ENCODE measurements at regions not wholly inside any gene's neighbourhood (a gene's known extent, or its start where the extent isn't known, plus 50 kb on each side); places are given as distances from the start of the nearest gene placed in this dataset.
"Not testable (repeated sequence)": the region's sequence is repeated elsewhere in the genome, so short reads cannot be mapped to it uniquely, and the experiment has no call there.

DNA sequence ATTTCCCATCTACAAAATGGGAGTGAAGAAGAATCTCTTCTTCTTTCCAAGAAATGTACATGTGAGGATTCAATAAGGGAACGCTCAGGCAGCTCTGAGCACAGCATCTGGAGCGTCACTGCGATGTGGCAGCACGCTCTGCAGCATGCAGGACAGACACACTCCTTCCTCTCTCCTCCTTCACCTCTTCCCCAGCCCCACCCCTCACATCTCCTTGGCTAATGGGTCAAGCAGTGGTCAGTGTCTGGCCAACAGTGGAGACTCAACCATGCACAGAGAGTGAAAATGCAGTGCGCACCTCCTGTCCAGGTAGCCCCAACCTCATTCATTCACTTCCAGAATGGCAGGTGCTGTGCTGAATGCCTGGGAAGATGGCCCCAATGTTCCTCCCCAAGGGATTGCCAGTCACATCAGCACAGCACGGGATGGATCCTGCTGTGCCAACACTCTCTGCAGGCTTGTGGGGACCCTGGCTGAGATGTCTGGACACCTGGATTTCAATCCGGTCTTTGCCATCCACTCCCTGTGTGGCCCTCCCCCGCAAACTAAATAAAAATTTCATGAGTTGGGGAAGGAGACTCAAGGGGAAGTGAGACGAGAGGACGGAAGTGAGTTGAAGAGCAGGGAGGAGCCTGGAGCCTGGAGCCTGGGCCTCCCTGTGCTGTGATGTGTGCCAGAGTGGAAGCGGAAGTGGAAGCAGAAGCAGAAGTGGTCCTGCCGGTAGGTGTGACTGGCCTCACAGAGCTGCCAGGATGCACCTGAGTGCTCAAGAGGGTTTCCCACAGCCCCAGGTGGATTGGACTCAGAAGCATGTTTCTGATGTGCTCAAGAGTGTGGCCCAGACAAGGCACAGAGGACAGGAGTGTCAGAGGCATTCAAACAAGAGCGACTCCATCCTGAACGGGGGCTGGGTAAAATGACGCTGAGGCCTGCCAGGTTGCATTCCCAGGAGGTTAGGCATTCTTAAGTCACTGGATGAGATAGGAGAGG is 163.9 kb downstream of the SMAD6 start:
- no peak for DNase-seq (ENCODE audit: low spot score)

DNA sequence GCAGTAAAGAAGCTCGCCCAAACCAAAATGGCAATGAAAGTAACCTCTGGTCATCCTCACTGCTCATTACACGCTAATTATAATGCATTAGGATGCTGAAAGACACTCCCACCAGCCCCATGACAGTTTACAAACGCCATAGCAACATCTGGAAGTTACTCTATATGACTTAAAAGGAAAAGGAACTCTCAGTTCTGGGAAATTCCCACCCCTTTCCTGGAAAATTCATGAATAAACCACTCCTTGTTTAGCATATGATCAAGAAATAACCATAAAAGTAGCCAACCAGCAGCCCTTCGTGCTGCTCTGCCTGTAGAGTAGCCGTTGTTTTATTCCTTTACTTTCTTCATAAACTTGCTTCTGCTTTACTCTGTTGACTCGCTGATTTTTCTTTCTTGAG is 164.6 kb downstream of the SMAD6 start:
- no peak for DNase-seq (ENCODE audit: low spot score)

DNA sequence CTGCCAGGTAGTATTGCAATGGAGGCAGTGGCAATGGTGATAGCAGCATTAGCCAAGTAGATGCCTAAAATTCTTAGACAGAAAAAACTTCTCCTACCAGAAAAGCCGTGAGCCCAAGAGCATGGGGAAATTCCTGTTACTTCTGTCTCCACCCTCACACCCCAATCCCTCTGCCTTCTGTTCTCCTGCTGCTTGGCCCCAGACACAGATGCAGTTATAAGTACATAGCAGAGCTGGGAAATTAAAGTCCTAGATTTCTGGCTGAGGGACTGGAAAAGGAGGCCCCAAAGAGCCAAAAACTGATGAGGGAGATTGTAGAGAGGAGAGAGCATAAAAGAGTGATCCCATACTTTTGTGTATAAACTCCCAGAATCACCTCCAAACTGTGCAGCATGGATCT is 166.9 kb downstream of the SMAD6 start:
- no peak for DNase-seq (ENCODE audit: low spot score)

DNA sequence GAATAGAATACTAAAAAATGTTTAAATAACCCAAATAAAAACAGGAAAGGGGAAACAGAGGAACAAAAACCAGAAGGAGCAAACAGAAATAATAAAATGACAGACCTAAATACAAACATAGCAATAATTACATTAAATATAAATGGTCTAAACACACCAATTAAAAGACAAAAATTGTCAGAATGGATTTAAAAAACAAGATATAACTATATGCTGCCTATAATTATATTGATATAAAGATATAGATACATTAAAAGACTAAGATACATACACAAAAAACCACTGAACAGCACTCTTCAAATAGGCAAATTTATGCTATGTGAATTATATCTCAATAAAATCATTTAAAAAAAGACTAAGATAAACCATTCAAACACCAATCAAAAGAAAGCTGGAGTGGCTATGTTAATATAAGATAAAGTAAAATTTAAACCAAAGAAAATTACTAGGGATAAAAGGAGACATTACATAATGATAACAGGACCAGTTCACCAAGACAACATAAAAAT is 168.9 kb downstream of the SMAD6 start:
- no peak for DNase-seq (ENCODE audit: low spot score)

DNA sequence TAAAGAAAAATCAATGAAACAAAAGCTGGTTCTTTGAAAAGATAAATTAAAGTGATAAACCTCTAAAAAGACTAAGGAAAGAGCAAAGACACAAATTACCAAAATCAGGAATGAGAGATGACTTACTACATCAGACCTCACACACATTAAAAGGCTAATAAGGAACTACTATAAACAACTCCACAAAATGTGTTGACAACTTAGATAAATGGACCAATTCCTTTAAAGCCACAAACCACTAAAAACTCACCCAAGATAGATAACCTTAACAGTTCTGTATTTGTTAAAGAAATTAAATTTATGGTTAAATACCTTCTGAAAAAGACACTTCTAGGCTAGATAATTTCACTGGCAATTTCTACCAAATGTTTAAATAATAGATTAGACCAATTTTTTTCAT is 170.4 kb downstream of the SMAD6 start:
- no peak for DNase-seq (ENCODE audit: low spot score)

DNA sequence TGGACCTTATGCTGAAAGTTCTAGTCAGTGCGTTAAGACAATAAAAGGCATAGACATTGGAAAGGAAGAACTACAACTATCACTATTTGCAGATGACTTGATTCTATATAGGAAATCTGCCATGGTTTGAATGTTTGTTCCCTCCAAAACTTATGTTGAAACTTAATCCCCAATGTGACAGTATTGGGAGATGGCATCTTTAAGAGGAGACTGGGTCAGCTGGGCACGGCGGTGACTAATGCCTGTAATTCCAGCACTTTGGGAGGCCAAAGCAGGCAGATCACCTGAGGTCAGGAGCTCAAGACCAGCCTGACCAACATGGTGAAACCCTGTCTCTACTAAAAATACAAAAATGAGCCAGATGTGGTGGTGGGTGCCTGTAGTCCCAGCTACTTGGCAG is 171.3 kb downstream of the SMAD6 start:
- not testable (repeated sequence) for DNase-seq (ENCODE audit: low spot score)

DNA sequence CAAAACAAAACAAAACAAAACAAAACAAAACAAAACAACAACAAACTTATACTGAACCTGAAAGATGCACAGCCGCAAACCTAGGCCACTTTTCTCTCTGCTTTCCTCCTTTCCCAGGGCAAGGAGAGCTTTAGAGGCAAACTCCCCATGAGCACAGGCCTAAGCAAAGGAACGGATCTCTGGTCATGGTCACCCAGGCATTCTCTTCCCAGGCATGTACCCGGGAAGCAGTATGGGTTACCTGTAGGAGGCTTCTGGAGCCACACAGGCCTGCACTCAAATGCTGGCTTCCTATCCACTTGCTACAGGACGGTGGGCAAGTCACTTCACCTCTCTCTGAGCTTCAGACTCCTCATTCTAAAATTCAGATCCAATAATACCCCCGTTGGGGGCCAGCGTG is 171.8 kb downstream of the SMAD6 start:
- no peak for DNase-seq (ENCODE audit: low spot score)

DNA sequence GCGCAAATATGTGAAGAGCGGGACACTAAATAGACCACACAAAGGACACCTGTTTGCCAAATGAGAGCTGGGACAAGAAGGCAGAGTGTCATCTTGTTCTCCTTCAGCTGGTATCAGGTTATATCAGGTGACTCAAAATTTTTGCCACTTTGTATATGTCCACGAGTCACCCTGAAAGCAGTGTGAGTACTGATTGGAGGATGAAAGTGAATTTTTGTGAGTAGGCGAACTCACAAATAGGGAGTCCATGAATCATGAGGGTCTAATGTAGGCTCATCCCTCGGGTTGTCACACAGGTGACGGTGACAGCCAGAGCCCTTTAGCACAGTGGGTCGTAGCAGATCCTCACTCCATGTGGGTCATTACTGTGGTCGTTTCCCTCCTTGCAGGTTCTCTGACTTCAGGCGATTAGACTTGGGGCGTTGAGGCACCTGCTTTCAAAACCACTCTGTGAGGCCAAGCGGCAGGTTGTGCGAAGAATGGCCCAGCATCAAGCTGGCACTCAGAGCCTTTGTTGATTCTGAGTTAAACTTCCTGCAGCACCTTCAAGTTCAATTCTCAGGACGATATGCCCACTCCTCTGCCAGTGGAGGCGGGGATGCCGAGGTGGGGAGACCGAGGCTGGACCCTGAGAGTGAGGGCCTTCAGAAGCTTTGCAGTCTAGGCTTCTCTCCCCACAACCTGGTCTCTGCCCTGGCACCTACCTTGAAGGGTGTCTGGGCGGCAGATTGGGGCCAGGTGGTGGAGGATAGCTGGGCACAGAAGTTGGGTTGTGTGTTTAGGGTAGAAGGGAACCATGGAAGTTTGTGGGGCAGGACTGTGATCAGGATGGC is 173.8 kb downstream of the SMAD6 start:
- no peak for DNase-seq (ENCODE audit: low spot score)

DNA sequence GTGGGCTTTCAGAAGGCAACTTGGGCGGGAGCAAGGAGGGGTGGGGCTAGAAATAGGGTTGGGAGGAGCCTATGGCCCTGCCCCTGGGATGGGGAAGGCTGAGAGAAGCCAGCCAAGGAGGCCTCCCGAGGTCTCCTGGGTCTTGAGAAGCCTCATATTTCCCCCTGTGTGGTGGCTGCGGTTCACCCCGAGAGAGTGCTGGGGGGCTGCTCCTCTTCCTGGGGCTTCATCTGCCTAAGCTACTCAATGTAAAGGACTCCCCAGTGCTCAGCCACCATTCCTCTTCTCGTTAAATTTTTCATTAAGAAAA is 174.3 kb downstream of the SMAD6 start:
- no peak for DNase-seq (ENCODE audit: low spot score)

DNA sequence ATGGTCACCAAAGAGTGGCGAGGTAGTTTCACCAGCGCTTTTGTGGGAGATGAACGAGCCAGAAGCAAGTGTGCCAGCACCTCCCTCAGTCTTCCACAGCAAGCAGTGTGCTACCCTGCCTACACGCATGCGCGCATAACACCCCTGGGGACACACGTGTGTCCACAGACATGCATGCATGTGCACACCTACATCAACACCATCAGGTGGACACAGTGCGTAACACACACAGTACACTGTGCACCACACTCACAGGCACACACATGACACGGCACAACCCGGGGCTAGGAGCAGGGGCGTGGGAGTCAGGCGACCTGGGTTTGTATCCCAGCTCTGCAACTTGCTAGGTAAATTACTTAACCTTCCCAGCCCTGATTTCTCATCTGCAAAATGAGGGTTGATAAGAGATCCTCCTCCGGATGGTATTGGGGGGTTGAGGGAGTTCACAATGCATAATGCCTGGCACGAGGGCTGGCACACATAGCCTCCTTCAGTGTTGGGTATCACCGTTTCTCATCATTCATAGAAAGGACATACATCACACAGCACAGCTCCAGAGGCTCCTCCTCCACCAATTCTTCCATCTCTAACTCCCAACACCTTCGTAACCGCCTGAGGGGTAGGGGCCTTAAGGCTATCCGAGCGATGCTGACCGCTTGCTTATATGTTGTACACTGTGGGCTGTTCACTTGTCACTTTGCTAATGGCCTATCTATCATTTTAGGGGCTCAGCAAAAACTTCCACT is 174.9 kb downstream of the SMAD6 start:
- no peak for DNase-seq (ENCODE audit: low spot score)

DNA sequence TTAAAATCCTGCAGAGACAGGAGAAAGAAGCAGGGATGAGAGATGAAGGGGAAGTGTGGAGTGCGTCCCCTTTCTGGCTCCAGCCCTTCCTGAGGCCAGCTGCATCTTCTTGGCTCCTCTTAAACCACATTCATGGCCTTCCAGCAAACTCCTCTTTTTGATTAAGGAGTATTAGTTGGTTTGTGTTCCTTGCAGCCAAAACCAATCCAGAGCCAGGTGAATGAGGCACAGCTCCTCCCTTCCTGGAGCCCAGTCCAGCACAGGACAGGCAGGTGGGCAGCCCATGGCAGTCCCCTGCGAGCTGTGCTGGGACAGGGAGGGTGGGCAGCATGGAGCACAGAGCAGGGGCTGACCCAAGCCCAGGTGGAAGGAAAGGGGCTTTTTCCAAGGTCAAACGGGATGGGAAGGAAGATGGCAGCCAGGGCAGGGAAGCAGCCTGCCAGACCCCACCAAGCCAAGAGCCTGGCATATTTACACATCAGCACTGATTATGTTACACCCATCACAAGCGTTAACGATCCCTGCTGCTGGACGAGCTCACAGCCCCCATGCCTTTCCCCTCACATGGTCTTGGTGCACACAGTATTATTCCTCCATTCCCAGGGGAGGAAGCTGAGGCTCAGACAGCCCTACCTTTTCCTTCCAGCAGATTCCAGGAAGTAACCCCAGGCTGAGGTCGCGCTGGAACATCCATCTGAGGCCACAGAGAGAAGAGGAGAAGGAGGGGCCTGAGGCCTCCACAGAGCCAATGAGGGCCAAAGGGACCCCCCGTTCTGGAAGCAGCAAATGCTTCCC is 175.6 kb downstream of the SMAD6 start:
- no peak for DNase-seq (ENCODE audit: low spot score)

DNA sequence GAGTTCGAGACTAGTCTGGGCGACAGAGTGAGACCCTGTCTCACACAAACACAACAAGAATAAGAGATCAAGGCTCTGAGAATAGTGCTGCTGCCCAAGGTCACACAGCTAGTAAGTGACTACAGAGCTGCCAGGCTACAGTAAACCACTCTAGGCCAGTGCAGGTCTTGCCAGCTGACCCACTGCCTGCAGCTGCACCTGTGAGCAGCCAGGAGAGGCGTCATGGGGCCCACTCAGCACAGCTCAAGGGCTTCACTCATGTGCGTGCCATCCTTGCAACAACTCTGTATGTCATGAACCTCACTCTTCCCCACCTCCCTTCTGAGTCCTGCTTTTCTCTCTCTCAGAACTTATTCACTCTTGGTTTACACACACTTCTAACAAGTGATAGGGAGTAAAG is 176.7 kb downstream of the SMAD6 start:
- no peak for DNase-seq (ENCODE audit: low spot score)

DNA sequence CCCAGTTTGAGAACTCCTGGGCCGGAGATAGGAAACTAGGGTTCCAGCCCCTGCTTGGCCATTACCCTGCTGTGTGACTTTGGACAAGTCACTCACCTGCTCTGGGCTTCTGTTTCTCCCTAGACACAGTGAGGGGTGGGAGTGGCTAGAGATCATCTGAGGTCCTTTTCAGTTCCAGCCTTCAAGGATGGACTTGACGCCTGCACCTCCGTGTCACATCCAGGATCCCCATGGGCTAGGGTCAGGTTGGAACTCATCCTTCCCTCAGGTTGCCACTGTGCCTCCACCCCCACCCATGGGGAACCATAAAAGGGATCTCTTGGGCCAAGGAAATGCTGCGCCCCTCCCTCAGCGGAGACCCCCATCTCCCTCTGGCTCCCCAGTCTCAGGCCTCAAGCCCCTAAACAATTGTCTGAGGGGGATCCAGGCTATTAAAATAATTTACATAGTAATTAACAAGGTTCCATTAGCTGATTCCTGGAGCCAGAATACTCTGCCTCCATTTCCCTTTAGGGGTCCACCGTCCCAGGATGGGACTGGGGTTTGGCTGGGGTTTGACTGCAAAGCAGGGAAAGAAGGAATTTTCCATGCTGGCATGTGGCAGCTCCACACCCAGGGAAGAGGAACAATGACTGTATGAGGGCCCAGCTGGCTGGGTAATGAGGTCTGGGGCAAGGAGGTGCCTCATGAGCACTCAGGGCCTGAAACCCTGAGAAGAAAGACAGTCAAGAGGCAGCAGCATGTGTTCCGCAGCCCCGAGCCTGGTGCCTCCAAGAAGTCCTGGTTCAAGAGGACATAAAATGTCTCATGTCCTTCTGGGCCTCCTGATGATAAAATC is 177.7 kb downstream of the SMAD6 start:
- DNase-seq (ENCODE audit: low spot score): peak; percentile 30

DNA sequence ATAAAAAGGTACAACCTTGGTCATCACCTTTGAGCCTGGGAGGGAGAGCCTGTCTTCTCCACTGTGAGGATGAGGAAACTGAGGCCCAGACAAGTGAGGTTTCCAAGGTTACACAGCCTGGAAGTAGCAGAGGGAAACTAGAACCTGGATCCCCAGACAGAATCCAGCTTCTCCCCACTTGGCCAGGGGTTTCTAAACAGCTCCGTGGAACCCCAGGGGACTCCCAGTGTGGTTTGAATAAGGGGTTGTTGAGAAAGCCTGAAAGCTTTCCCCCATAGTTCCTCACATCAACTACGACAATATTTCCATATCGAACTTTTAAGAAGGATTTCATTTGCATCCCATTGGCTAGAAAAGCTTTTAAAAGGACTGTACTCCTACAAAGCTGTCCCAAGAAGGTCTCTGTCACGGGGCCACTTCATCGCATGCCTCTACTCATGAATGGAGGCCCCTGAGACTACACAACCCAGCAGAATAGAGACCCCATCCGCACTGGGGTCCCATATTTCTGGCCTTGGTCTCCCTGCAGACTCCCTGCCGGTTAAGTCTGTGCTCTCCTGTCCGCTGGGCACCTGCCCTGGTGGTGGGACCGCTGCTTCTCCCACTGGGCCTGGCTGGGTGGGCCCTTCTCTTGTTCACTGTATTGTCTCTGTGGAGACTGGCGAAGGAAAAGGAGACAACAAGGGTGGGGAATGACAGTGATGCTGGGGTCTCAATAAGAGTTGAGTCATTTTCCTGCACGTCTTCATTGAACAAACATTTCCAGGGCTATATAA is 178.5 kb downstream of the SMAD6 start:
- no peak for DNase-seq (ENCODE audit: low spot score)

DNA sequence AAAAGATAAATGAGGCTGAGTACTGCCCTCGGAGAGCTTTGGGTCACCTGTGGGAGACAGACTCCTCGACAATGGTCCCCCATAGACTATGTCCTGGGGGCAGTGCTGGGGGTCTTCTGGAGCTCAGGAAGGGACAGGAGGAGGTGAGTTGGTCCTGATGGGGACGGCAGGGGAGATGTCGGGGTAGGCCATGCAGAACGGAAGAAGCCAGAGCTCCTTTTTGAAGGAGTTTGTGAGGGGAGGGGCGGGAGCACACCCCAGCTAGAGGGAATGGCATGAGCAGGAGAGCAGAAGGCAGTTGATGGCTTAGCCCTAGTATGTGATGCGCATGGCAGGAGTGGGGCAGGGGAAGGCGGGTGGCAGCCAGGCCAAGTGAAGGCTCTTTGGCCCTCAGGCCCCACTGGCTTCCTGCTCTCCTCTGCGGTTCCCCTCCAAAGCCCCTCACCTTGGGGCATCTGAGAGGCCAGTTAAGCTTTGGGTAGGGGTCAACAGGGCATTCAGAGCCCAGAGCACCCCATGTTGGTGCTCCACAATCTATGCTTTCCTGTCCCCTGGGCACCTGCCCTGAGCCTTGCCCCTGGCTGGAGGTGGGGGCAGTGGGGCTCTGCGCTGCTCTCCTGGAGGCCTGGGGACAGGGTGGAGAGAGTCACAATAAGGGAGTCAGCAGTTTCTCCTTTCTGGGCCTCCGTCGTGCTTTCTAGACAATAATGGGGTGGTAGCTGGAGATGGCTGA is 179.3 kb downstream of the SMAD6 start:
- no peak for DNase-seq (ENCODE audit: low spot score)

DNA sequence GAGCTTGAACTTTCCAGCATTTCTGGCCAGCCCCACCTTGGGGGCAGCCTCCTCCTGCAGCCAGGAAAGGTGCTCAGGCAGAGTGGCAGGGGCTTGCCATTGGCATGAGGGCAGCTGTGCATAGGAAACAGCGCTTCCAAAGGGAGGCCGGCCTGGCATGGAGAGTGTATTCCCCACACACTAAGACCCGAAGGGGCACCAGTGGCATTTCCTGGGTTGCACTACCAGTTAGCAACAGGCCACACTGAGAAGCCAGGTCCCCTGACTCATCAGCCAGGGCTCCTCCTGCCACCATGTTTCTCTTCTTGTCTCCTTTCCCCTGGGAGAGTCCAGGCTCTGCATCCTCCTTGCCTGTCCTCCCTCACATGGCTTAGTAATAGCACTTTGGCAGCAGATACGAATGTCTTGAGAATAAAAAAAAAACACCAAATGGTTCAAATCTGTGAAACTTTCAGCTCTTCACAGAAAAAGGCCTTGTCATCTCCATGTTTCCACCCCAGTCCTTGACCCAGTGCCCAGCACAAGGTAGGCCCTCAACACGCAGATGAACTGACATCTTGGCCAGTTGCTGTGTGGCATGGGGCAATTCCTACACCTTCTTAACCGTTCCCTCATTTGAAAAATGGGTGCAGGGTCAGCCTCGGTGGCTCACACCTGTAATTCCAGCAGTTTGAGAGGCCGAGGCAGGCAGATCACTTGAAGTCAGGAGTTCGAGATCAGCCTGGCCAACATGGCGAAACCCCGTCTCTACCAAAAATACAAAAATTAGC is 180.4 kb downstream of the SMAD6 start:
- DNase-seq (ENCODE audit: low spot score): peak; percentile 82

DNA sequence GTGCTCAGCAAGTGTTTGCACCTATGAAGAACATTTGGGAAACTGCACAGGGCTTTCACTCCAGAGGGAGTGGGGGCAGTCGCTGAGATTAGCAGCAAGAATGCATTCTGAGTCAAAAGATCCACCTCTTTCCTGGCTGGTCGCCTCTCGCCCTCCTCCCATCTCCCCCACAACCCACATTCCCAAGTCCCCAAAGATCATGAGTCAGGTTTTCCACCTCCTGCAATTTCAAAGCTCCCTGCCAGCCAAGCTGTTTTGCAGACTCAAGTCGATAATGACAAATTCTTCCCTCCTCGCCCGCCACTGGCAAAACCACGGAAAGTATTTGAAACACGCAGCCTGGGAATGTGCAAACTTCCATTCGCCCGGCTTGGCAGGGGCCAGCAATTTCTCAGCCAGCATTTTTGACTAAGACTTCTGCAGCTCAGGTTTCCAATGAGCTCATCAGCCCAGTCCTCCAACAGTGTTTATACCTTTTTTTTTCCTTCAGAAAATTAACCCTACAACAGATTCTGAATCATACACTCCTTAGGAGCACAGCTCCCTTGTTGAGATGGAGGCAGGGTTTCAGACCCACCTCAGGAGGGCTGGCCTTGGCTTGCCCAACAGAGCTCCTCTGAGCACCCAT is 181.4 kb downstream of the SMAD6 start:
- DNase-seq (ENCODE audit: low spot score): peak; percentile 94

DNA sequence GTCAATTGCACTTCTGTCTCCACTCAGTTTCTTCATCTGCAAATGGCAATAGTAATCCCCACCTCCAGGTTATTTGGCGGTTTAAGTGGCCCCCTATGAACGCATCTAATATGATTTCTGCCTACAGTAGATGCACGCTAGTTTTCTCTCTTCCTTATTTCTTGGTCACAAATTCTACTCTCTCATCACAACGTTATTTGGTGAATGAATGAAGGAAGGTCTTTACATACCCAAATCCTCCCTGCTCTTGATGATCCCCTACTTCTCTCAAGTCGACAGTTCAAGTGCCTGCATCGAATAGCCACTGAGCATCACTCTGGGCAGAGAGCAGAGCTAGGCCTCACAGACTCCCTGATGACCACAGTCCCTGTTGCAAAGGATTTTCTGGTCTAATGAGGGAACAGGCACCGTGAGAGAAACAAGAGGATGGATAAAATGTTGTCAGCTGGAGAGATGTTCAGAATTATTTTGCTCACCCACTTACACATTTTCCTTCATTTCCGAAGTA is 181.2 kb upstream of the SMAD3 start:
- DNase-seq (ENCODE audit: low spot score): no peak
